Tibial nerve (tissue), 4 donors: ENCODE measurements at regions not wholly inside any gene's neighbourhood (a gene's known extent, or its start where the extent isn't known, plus 50 kb on each side); places are given as distances from the start of the nearest gene placed in this dataset.

Source experiments
- DNase-seq, 2 donors: peaks; one replicate each; pipeline ENCODE4 v3.0.0-alpha.2; 2019; ENCODE audit warnings: low spot score in 2 of 2
- H3K27ac ChIP-seq, 4 donors: fragments of 200-600 bp; sonication (generic) in 3 of 4; one replicate each; pipeline ENCODE4 v1.5.1; 2017 to 2019; ENCODE audit warnings: mild to moderate bottlenecking in 1 of 4
- H3K27me3 ChIP-seq, 2 donors: fragments of 200-600 bp; sonication (generic) in 1 of 2; one replicate each; pipeline versions ENCODE4 v1.5.1 to v1.6.0; 2017 to 2019
- H3K36me3 ChIP-seq, 3 donors: fragments of 200-600 bp; sonication (generic); one replicate each; pipeline ENCODE4 v1.5.1; 2018 to 2019
- H3K4me1 ChIP-seq, 4 donors: fragments of 200-600 bp; sonication (generic) in 3 of 4; one replicate each; pipeline ENCODE4 v1.5.1; 2017 to 2019
- H3K4me3 ChIP-seq, 4 donors: fragments of 200-600 bp; sonication (generic) in 3 of 4; one replicate each; pipeline ENCODE4 v1.5.1; 2017 to 2019; ENCODE audit warnings: mild to moderate bottlenecking in 1 of 4, moderate library complexity in 1 of 4
- H3K9me3 ChIP-seq, 4 donors: fragments of 200-600 bp; sonication (generic) in 3 of 4; one replicate each; pipeline ENCODE4 v1.5.1; 2017 to 2019
- CTCF ChIP-seq, 5 experiments: fragments of 200-600 bp in 3 of 5; fragments of 450-650 bp in 2 of 5; sonication (generic) in 3 of 5; IDR thresholded peaks; one replicate each; pipeline ENCODE4 v1.5.1; 2016 to 2019; ENCODE audit warnings: antibody characterized with exemption in 5 of 5, mild to moderate bottlenecking in 3 of 5, moderate library complexity in 2 of 5
- EP300 ChIP-seq, 2 donors: sonication (generic); formaldehyde crosslinking; IDR thresholded peaks; one replicate each; pipeline ENCODE4 v1.6.1; 2017; ENCODE audit warnings: antibody characterized with exemption in 2 of 2, mild to moderate bottlenecking in 1 of 2
- POLR2A ChIP-seq, 2 donors: fragments of 450-650 bp; IDR thresholded peaks; one replicate each; pipeline ENCODE4 v1.6.1; 2017; ENCODE audit warnings: antibody characterized with exemption in 2 of 2, mild to moderate bottlenecking in 2 of 2, moderate library complexity in 2 of 2
- WGBS, 2 donors: methylation state at CpG; one replicate each; pipeline ENCODE4 v1.1.5; 2018; 5-methylcytosine and 5-hydroxymethylcytosine counted together

GRCh38 chr10:28442403-28442802 is 90.5 kb upstream of the WAC start:
- 64 to 73% methylated on average over 3 of the region's 3 CpGs for WGBS, 2 donors
- H3K9me3 ChIP-seq: no peaks in the 10 kb centered on the region
- DNase-seq: no peak
- H3K36me3 ChIP-seq: no peaks in the 10 kb centered on the region
- TF ChIP-seq EP300 (IDR thresholded peaks at IDR 0.05) (no peak), POLR2A (IDR thresholded peaks at IDR 0.05) (no peak), CTCF (IDR thresholded peaks at IDR 0.05) (no peak)
- H3K27ac ChIP-seq: no peak overlapping the region
- no peaks in the 10 kb centered on the region for H3K4me1 ChIP-seq
- no peaks in the 10 kb centered on the region for H3K27me3 ChIP-seq
- no peak overlapping the region for H3K4me3 ChIP-seq

GRCh38 chr10:28444031-28444430 is 88.9 kb upstream of the WAC start:
- no peak overlapping the region for H3K4me3 ChIP-seq
- TF ChIP-seq EP300 (IDR thresholded peaks at IDR 0.05) (no peak), CTCF (IDR thresholded peaks at IDR 0.05) (no peak), POLR2A (IDR thresholded peaks at IDR 0.05) (no peak)
- no peaks in the 10 kb centered on the region for H3K4me1 ChIP-seq
- H3K27me3 ChIP-seq: no peaks in the 10 kb centered on the region
- H3K9me3 ChIP-seq: no peaks in the 10 kb centered on the region
- DNase-seq: no peak
- H3K36me3 ChIP-seq: no peaks in the 10 kb centered on the region
- WGBS, 2 donors: 81 to 82% methylated on average over 3 of the region's 3 CpGs
- H3K27ac ChIP-seq: no peak overlapping the region

GRCh38 chr10:28445516-28445915 is 87.4 kb upstream of the WAC start:
- TF ChIP-seq POLR2A (IDR thresholded peaks at IDR 0.05) (no peak), EP300 (IDR thresholded peaks at IDR 0.05) (no peak), CTCF (IDR thresholded peaks at IDR 0.05) (no peak)
- Histone ChIP-seq H3K36me3 (no peaks in the 10 kb centered on the region), H3K4me1 (no peaks in the 10 kb centered on the region), H3K4me3 (no peak overlapping the region), H3K27ac (no peak overlapping the region), H3K27me3 (no peaks in the 10 kb centered on the region), H3K9me3 (no peaks in the 10 kb centered on the region)
- DNase-seq: no peak
- 84 to 85% methylated on average over 6 of the region's 6 CpGs for WGBS, 2 donors

GRCh38 chr10:28449382-28449781 is 83.5 kb upstream of the WAC start:
- TF ChIP-seq EP300 (IDR thresholded peaks at IDR 0.05) (no peak), CTCF (IDR thresholded peaks at IDR 0.05) (no peak), POLR2A (IDR thresholded peaks at IDR 0.05) (no peak)
- H3K4me3 ChIP-seq: no peak overlapping the region
- no peak overlapping the region for H3K27ac ChIP-seq
- no peaks in the 10 kb centered on the region for H3K27me3 ChIP-seq
- no peak for DNase-seq
- H3K4me1 ChIP-seq: no peaks in the 10 kb centered on the region
- WGBS, 2 donors: 27 to 45% methylated on average over 1 of the region's 1 CpG
- no peaks in the 10 kb centered on the region for H3K36me3 ChIP-seq
- H3K9me3 ChIP-seq: peaks cover 0 to 8% (median 4%) of the 10 kb centered on the region in 4 donors

GRCh38 chr10:28449926-28450325 is 83.0 kb upstream of the WAC start:
- Histone ChIP-seq H3K27me3 (no peaks in the 10 kb centered on the region), H3K4me1 (no peaks in the 10 kb centered on the region), H3K4me3 (no peak overlapping the region), H3K9me3 (peaks cover 0 to 8% (median 4%) of the 10 kb centered on the region in 4 donors), H3K36me3 (no peaks in the 10 kb centered on the region), H3K27ac (no peak overlapping the region)
- TF ChIP-seq CTCF (IDR thresholded peaks at IDR 0.05) (no peak), POLR2A (IDR thresholded peaks at IDR 0.05) (no peak), EP300 (IDR thresholded peaks at IDR 0.05) (no peak)
- DNase-seq: no peak
- WGBS, 2 donors: 45 to 53% methylated on average over 1 of the region's 1 CpG
